ENCODE measurements at regions not wholly inside any gene's neighbourhood (a gene's known extent, or its start where the extent isn't known, plus 50 kb on each side); places are given as distances from the start of the nearest gene placed in this dataset.
"Not testable (repeated sequence)": the region's sequence is repeated elsewhere in the genome, so short reads cannot be mapped to it uniquely, and the experiment has no call there.

DNA sequence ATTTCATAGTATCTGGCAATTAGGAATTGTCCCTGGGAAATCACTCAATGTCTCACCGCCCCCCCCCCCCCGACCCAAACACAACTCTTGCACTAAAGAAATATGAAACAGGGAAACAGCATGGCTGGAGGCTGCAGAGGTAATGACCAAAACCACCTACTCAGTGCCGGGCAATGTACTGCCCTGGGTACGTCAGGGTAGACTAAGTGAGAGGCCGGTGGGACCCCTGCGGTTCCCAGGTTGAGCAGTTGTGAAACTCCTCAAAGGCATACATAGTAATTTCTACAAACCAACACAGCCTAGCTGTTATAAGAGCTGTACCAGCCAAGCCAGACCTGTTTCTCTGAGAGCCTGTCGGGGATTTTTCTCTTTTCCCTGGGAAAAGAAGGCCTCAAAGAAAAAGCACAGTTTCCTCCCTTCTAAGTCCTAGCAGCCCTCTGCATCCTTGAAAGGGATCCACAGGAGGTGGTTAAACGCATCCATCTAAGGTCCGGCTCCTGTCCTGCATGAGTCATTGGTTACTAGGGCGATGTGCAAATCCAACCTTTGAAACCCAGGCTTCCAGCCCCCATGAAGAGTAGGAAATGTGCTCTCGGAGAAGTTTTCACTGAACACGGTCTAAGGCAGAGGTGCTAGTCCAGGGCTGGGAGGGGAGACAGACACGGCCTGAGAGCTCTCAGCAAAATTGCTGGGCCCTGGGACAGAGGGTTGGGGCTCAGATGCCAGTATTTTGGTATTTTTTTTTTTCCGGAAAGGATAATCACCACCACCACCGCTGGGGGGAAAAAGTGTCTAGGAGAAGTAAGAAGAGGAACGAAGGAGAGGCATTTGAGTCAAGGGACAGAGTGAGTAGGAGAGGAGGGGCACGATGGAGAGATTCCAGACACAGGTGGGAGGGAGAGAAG lies 172.8 kb downstream of the ATP6V0E2 start:
- not testable (repeated sequence) for DNase-seq (ENCODE audit: low read depth in 2 of 2)

DNA sequence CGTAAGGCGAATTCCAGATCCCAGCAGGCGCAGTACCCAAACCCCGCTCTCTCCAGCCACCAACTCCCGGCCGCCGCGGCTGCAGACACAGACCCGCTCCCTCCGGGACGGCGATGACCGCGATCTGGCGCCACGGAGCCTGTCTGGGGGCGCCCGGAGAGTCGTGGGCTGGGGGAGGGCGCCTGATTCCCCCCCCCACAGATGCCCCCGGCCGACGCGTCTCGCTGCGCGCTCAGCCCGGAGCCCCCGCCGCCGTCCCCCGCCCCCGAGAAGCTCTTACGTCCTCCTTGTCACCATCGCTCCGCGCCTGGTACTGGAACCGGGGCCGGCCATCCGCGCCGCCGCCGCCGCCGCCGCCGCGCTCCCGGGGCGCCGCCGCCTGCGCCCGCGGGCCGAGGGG lies 173.6 kb downstream of the ATP6V0E2 start:
- DNase-seq (ENCODE audit: low read depth in 2 of 2) = peak in 1 of 2 donors; percentile 3

DNA sequence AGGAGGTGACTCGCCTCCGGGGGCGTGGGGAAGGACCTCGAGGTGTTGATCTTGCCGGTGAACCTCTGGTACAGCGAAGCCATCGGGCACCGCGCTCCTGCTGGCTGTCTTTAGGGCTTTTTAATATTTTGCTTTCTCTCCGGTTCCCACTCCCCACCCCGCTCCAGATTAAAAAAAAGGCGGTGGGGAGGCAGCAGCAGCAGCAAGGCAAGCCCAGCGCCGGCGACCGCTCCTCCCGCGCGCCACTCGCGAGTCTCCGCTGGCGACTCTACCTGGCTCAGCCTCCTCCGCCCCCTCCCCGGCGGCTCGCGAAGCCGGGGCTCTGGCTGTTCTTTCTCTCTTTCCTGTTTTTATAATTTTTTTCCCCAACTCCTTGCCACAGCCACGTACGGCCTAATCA lies 174.0 kb downstream of the ATP6V0E2 start:
- peak in 1 of 2 donors; percentile 18 for DNase-seq (ENCODE audit: low read depth in 2 of 2)

DNA sequence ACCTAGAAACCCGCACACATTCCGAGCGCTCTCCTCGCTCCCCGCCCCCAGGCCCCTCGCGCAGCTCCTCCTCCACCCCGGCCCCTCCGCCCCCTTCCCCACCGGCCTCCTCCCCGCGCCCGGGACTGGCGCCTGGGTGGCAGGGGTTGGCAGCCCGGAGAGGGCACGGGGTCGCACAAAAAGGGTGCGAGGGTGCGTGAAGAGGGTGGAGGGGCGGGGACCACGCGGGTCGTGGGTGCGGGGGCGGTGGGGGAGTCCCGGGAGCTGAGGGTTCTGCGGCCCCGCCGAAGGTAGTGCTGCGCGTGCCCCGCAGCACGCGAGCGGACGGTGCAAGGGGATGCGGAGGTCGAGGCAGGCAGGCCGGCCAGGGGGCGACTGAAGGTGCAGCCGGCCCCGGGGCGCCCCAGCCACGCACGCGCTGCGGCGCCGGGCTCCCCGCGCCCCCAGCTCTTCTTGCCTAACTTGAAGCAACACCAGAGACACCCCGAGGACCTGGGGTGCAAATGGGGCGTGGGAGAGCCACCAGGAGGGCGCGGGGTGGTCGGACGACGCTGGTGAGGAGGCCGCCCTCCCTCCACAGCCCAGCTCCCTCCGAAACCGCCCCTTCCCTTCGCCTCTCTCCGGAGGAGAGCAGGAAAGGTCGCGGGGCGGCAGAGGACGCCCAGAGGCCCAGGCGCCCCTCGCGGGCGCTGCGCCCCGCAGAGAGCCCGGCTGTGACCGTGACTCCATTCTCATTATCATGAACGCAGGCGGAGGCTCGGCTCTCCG lies 174.7 kb downstream of the ATP6V0E2 start:
- DNase-seq (ENCODE audit: low read depth in 2 of 2) = peak in 1 of 2 donors; percentile 4

DNA sequence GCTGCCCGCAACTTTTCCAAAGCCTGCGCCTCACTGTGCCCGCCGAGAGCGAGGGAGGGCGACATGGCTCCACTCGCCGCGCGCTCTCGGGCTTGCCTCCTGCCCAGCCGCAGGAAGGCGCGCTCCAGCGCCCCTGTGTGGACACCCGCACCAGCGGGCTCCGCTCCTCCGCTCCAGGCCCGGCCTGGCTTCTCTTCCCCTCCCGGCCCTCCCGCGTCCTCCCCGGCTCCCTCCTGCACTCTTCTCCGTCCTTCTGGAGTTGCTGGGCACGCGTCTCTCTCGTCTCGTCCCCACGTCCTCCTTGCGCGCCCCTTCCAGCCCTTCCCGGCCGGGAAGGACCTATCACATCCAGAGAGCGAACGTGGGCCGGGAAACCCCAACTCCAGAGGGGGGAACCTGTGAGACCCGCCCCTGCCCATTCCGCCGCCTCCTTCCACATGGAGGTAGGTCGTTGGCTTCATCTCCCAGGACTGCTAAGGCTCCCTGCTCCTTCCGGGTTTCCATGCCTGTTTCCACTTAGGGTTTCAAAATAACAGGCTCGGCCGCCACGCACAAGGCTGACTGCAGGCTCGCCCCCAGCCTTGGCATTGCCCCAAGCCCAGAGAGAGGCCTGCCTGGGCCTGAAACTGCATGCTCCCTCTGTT lies 175.4 kb downstream of the ATP6V0E2 start:
- not testable (repeated sequence) for DNase-seq (ENCODE audit: low read depth in 2 of 2)

DNA sequence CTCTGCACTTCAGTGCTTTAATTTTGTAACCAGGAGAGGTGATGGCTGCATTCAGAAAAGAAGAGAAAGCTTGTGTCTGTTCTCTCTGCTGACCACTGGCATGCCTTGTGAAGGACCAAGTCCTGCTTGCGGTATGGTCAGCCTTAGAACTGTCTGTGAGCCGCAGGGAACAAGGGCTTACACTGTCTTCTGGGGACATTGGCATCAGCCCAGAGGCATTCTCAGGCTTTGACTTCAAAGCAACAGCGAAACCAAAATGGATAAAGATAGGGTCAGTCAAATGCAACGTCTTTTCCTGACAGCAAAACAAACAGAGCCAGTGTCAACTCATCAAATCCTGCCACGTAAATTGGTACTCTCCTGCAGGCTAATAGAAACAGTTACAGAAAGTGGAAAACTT lies 179.6 kb downstream of the ATP6V0E2 start:
- not testable (repeated sequence) for DNase-seq (ENCODE audit: low read depth in 2 of 2)

DNA sequence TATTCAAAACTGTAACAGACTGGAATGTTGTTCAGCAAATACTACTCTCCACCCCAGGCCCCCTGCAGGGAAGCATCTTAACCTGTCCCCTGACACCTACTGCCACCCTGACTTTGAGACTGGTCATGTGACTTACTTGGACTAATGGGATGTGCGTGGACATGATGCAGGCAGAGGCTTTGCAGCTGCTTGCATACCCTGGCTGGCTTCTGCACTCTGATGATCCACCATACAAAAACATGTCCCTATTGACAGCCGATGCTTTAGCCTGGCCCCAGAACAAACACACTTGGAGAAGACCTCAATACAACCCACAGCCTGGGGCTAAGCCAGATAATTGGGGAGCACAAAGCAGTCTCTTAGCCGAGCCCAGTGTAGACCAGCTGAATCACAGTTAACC lies 180.5 kb downstream of the ATP6V0E2 start:
- DNase-seq (ENCODE audit: low read depth in 2 of 2) = not testable (repeated sequence)

DNA sequence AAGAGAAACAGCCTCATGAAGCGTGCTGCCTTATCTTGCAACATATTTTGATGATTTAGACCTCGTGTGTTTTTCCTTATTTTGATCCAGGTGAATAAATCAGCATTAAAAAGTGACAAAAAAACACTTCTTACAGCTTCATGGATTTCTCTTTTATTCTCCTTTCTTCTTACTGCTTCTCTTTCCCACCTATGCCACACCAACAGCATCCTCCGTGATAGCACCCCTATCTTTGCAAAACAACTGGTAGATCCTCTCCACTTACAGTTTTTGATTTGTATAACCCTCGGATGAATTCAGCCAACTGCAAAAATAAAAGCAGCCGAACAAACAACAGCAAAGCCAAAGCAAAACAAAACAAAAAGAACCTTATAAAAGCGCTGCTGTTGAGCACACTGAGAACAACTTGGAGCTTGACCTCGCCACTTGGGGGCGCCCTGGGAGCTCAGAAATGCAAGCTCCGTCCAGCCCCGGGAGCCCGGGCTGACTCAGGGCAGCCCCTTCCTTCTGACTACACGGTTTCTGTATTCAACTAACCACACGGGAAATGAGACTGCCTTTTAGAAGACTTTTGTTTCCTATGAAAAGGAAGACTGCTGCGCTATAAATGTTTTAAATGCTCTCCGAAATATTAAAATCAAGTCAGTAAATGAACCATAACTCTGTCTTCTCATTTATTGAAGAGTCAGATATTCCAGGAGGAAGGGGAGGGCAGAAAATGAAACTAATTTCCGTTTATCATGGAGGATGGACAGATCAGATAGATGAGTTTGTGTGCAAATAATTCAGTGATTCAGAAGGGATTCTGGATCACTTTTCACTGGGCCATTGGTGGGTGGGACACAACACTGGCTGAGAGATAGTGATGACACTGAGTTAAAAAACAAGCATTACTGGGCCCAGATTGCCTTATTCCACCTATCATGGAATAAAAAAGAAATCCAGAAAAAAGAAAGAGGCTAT lies 186.8 kb downstream of the ATP6V0E2 start:
- peak; percentile 80 to 91 for DNase-seq (ENCODE audit: low read depth in 2 of 2)

DNA sequence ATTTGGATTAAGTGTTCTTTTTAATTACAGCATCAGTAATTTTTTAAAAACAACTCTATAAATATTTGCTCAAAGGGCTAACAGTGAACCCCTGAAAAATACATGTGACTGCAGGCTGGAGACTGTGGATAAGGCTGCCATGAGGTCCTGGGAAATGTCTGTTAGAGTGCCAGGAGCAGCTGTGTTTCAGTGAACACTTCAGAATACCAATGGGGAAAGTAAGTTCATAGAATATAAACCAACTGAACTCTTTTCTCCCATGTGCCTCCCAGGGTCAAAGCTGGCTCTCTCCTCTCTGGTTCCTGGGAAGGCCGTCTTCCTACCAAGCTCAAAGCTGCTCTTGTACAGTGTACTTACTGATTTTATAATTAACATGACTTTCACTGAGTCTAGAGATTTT lies 189.4 kb downstream of the ATP6V0E2 start:
- not testable (repeated sequence) for DNase-seq (ENCODE audit: low read depth in 2 of 2)

DNA sequence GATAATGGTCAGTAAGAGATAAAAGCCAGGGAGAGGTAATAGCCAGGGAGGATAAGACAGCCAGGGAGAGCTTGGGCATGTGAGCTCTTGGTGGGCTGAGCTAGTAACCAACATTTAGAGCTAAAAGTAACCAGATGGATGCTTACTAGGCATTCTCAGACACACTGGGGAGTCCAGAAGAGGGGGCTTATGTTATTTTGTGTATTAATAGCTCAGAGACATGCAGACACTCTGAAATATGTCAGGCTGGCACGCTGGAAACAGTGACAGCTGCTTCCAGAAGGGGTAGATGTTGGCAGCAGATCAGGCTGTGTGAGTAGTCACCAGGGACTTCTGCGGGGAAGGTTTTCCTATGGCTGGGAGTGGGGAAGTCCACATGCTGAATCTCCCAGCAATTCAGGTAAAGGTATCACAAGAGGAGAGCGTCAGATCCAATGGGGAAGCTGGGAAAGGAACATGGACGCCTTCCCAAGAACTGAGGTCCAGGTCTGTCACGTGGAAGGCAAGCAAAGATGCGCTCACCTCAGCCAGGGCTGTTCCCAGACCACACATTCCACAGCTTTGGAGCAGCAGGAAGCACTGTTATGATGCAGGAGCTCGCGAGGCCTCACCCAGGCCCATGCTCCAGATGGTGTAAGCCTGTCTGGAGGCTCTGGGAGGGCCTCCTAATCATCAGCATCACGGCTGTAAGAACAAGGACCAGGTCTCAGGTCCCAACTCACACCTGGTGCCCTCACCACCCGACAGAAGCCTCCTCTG lies 196.0 kb downstream of the ATP6V0E2 start:
- DNase-seq (ENCODE audit: low read depth in 2 of 2) = not testable (repeated sequence)

DNA sequence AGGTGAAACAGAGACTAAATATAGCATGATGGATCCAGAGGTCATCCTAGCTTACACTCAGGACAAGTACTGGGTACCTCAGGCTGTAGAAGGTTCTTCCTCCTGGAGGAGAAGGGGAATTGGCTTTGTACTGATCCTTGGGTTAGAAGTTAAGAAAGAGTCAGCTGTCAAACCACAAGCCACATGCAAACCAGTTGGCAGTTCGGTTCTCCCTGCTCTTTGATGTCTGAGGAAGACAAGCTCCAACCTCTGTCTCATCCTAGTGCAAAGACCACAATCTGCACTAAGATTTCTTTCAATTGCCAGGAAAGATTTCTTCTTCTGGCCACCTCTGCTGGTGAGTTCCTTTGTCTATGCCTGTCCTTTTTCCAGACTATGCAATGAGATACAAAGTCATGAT lies 203.8 kb downstream of the ATP6V0E2 start:
- DNase-seq (ENCODE audit: low read depth in 2 of 2) = not testable (repeated sequence)

DNA sequence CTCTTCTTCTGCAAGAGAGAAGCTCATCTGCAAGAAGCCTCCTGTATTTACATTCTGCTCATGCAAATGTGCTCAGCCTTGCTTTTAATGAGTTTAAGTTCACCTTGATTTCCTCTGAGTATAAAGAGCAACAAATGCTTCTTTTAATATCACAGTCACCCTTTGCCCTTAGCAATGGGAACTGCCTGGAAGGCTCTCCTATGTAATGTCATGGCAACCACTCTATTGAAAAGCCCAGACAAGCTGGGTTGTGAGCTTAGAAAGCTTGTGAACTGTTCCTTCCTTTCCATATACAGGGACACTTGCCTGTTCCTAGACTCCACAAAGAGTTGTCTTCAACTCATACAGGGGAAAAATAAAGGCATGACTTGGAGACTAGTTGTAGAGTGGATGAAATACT lies 208.1 kb downstream of the ATP6V0E2 start:
- not testable (repeated sequence) for DNase-seq (ENCODE audit: low read depth in 2 of 2)

DNA sequence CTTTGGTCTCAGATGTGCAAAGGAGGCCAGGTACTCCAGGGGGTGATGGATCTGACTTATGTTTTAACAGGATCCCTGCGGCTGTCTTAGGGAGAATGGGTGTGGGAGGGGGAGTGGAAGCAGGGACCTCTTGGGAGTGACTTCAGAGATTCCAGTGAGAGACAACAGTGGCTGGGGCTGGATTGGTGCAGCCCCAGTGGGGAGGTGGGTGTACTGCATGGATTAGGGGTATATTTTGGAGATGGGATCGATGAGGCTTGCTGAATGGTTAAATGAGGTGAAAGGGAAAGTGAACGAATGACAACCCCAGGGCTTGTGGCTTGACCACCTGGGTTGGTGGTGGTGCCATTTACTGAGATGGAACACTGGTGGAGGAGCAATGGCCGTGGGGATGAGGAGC lies 211.0 kb downstream of the ATP6V0E2 start:
- not testable (repeated sequence) for DNase-seq (ENCODE audit: low read depth in 2 of 2)

DNA sequence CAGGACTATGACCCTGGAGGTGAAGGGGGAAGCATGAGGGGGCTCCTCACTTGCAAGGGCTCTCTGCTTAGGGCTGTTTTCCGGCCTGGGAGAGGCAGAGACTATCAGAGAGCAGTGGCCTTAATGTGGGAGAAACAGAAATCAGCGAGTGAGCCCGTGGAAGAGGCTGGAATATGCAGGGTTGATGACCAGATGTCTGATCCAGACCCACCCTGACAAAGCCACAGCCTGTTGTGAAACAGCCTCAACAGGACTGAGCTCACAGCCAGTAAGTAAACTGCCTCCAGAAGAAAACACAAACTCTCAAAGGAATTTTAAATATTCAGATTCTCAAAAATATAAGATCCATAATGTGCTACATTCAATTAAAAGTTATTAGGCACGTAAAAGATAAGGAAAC lies 213.7 kb downstream of the ATP6V0E2 start:
- DNase-seq (ENCODE audit: low read depth in 2 of 2) = not testable (repeated sequence)

DNA sequence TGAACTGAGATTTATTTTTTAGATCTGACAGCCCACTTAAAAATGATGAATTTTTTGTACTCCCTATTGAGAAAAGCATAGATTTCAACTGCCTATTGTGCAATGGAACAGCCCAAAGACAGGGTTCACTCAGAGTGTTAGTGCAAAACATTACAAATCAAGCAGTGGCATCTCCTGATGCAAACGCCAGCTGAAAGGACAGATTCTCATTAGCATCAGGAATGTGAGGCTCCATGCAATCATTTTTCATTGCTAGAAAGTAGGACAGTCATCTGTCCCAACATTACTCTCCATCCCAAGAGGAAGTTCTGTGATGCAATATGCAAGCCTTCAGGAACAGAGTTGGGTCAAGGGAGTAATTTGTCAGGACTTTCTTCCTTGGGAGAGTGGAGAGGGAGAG lies 215.4 kb downstream of the ATP6V0E2 start:
- DNase-seq (ENCODE audit: low read depth in 2 of 2) = not testable (repeated sequence)

DNA sequence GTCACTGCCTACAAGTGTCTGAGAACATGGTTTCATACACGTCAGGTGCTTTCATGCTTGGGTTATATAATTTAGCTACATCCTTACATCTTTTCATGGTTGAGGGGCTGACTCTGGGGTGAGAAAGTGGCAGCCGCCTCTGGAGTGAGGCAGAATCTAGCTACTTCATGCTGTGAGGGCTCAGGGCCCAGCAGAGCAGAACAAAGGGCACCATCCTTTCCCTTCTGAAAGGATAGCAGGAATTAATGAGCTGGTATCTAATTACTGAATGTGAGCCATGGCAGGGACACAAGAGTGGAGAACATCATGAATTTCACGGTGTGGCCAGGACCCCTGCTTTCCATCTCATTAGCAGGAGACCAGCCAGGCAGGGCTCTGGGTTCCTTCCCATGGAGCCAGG lies 217.0 kb downstream of the ATP6V0E2 start:
- DNase-seq (ENCODE audit: low read depth in 2 of 2) = not testable (repeated sequence)

DNA sequence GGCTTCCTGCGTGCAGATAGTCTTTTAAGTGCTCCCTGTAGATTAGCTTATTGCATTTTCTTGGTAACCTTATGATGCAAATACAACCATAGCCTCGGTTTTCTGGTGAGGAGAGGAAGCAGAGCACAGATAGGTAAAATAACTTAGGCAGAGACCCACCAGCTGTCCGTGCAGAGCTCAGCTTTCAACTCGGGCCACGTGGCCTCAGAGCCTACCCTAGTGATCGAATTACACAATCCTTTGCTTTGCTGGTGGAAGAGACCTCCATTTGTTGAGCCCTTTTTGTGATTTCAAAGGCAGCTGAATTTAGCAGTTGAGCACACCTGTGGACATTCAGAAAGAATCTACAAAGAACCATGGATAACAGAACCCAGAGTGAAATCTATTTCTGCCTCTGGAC lies 220.1 kb downstream of the ATP6V0E2 start:
- DNase-seq (ENCODE audit: low read depth in 2 of 2) = not testable (repeated sequence)

DNA sequence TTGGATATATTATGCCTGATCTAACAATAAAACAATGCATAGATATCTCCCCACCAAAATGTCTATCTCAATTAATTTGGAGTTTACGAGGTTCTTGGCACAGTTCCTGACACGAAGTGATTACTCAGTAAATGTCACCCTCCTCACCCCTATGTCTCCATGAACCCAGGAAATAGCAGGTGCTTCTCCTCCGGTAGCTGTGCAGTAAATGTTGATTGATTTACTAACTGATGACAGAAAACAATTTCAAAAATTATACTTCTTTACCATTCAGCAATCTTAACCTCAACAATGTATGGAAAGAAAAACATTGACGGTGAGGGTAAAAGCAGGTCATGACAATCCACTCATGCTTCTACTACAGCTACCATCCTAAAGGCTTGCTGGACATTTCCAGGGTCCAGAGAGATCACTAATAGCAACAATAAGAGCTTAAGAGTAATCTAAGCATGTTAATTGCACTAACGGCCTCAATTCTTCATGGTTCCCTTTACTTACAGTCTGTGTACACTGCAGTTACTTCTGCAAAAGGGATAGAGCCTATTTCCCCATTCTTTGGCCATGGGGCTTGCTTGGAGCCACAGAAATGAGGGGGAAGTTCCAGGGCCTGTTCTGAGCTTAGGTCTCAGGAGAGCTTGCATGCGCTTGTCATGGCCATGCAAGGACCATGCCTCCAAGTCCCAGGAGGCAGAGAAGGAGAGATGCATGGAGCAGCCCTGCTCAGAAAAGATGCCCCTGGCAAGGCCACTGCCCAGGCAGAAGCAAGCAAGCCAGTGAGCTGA lies 222.6 kb downstream of the ATP6V0E2 start:
- not testable (repeated sequence) for DNase-seq (ENCODE audit: low read depth in 2 of 2)

DNA sequence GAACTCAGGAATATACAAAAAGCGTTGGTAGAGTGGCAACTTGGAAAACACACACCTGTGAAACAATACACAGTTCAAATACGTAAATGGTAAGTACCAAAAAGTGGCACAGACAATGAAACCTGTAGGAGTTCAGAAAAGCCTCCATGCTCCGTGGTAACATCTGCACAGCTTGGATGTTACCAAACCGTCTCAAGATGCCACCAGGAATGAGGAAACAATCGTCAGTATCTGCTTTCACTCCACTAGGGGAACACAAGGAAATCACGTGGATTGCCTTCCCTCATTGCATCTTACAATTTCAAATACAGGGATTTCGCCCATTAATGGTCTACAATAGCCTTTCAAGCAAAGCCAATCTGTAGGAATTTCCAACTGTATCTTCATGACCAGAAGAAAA lies 224.6 kb upstream of the LRRC61 start:
- DNase-seq (ENCODE audit: low read depth in 2 of 2) = not testable (repeated sequence)

Measured in stimulated activated CD4-positive, alpha-beta T cell treated with anti-CD3 and anti-CD28 coated beads, Interleukin-1b, Interleukin-23, amount 100 ng/mL, for 4 hours (primary cell).